ENCODE measurements at regions not wholly inside any gene's neighbourhood (a gene's known extent, or its start where the extent isn't known, plus 50 kb on each side); places are given as distances from the start of the nearest gene placed in this dataset.

GRCh38 chr7:51700593-51701215, 384.1 kb upstream of the COBL start:
- H3K4me3 ChIP-seq (ENCODE audit: severe bottlenecking) = no peak overlapping the region
- peaks cover 2% of the 10 kb centered on the region for H3K9me3 ChIP-seq (ENCODE audit: severe bottlenecking)
- H3K27ac ChIP-seq (ENCODE audit: poor library complexity, severe bottlenecking) = no peak overlapping the region
- no peaks in the 10 kb centered on the region for H3K27me3 ChIP-seq (ENCODE audit: insufficient read depth, poor library complexity, severe bottlenecking)
- DNase-seq (ENCODE audit: low spot score) (no peak), ATAC-seq (ENCODE audit: low read depth) (no peak)
- no peaks in the 10 kb centered on the region for H3K4me1 ChIP-seq (ENCODE audit: insufficient read depth, poor library complexity, severe bottlenecking)
- TF ChIP-seq CTCF (IDR thresholded peaks at IDR 0.05; ENCODE audit: poor library complexity, severe bottlenecking) = no peak
- no peaks in the 10 kb centered on the region for H3K36me3 ChIP-seq (ENCODE audit: low read depth)

GRCh38 chr7:51693258-51693657, 376.6 kb upstream of the COBL start:
- no peak overlapping the region for H3K4me3 ChIP-seq (ENCODE audit: severe bottlenecking)

GRCh38 chr7:51689547-51689946, 372.9 kb upstream of the COBL start:
- no peak overlapping the region for H3K4me3 ChIP-seq (ENCODE audit: severe bottlenecking)
- TF ChIP-seq CTCF (IDR thresholded peaks at IDR 0.05; ENCODE audit: poor library complexity, severe bottlenecking) = no peak
- no peaks in the 10 kb centered on the region for H3K4me1 ChIP-seq (ENCODE audit: insufficient read depth, poor library complexity, severe bottlenecking)
- H3K27ac ChIP-seq (ENCODE audit: poor library complexity, severe bottlenecking) = no peak overlapping the region
- no peaks in the 10 kb centered on the region for H3K36me3 ChIP-seq (ENCODE audit: low read depth)
- ATAC-seq (ENCODE audit: low read depth) (no peak), DNase-seq (ENCODE audit: low spot score) (no peak)
- no peaks in the 10 kb centered on the region for H3K27me3 ChIP-seq (ENCODE audit: insufficient read depth, poor library complexity, severe bottlenecking)
- no peaks in the 10 kb centered on the region for H3K9me3 ChIP-seq (ENCODE audit: severe bottlenecking)

More at GRCh38 chr7:51693258-51693657, 376.6 kb upstream of the COBL start:
- DNase-seq (ENCODE audit: low spot score) = no peak
- no peaks in the 10 kb centered on the region for H3K27me3 ChIP-seq (ENCODE audit: insufficient read depth, poor library complexity, severe bottlenecking)
- ATAC-seq (ENCODE audit: low read depth) = no peak
- H3K4me1 ChIP-seq (ENCODE audit: insufficient read depth, poor library complexity, severe bottlenecking) = no peaks in the 10 kb centered on the region
- H3K9me3 ChIP-seq (ENCODE audit: severe bottlenecking) = no peaks in the 10 kb centered on the region
- H3K27ac ChIP-seq (ENCODE audit: poor library complexity, severe bottlenecking) = no peak overlapping the region
- TF ChIP-seq CTCF (IDR thresholded peaks at IDR 0.05; ENCODE audit: poor library complexity, severe bottlenecking) = no peak
- no peaks in the 10 kb centered on the region for H3K36me3 ChIP-seq (ENCODE audit: low read depth)

GRCh38 chr7:51685794-51686193, 369.2 kb upstream of the COBL start:
- H3K27me3 ChIP-seq (ENCODE audit: insufficient read depth, poor library complexity, severe bottlenecking) = peaks cover 4% of the 10 kb centered on the region
- DNase-seq (ENCODE audit: low spot score) = no peak
- no peaks in the 10 kb centered on the region for H3K36me3 ChIP-seq (ENCODE audit: low read depth)
- no peaks in the 10 kb centered on the region for H3K9me3 ChIP-seq (ENCODE audit: severe bottlenecking)
- H3K4me3 ChIP-seq (ENCODE audit: severe bottlenecking) = no peak overlapping the region
- H3K27ac ChIP-seq (ENCODE audit: poor library complexity, severe bottlenecking) = no peak overlapping the region
- H3K4me1 ChIP-seq (ENCODE audit: insufficient read depth, poor library complexity, severe bottlenecking) = no peaks in the 10 kb centered on the region
- ATAC-seq (ENCODE audit: low read depth) = no peak
- no peak for TF ChIP-seq CTCF (IDR thresholded peaks at IDR 0.05; ENCODE audit: poor library complexity, severe bottlenecking)

GRCh38 chr7:51680594-51681399, 364.2 kb upstream of the COBL start:
- no peak for TF ChIP-seq CTCF (IDR thresholded peaks at IDR 0.05; ENCODE audit: poor library complexity, severe bottlenecking)
- no peak overlapping the region for H3K27ac ChIP-seq (ENCODE audit: poor library complexity, severe bottlenecking)
- peaks cover 21% of the 10 kb centered on the region for H3K27me3 ChIP-seq (ENCODE audit: insufficient read depth, poor library complexity, severe bottlenecking)
- no peak for ATAC-seq (ENCODE audit: low read depth)
- no peak for DNase-seq (ENCODE audit: low spot score)
- H3K4me1 ChIP-seq (ENCODE audit: insufficient read depth, poor library complexity, severe bottlenecking) = no peaks in the 10 kb centered on the region
- no peak overlapping the region for H3K4me3 ChIP-seq (ENCODE audit: severe bottlenecking)
- no peaks in the 10 kb centered on the region for H3K36me3 ChIP-seq (ENCODE audit: low read depth)
- no peaks in the 10 kb centered on the region for H3K9me3 ChIP-seq (ENCODE audit: severe bottlenecking)

Data from RWPE2 (cell line).